Ovary (tissue), 7 donors: ENCODE measurements at regions not wholly inside any gene's neighbourhood (a gene's known extent, or its start where the extent isn't known, plus 50 kb on each side); places are given as distances from the start of the nearest gene placed in this dataset.

Experiments used
- DNase-seq, 5 donors: peaks; one replicate each; pipeline ENCODE4 v3.0.0-alpha.2; 2019 to 2020
- H3K27ac ChIP-seq, 2 donors: fragments of 200-600 bp; one replicate each; pipeline versions ENCODE4 v1.5.1 to v1.8.0; 2019 to 2022
- H3K27me3 ChIP-seq: fragments of 200-600 bp; one replicate; pipeline ENCODE4 v1.8.0; 2022
- H3K36me3 ChIP-seq: fragments of 200-600 bp; sonication (generic); one replicate; pipeline ENCODE4 v1.5.1; 2019
- H3K4me1 ChIP-seq: one replicate; pipeline ENCODE4 v1.8.1; 2013; ENCODE audit warnings: mild to moderate bottlenecking, moderate library complexity; ENCODE audit not compliant: insufficient read depth
- H3K4me3 ChIP-seq: fragments of 200-600 bp; sonication (generic); one replicate; pipeline ENCODE4 v1.5.1; 2017
- H3K9me3 ChIP-seq, 2 donors: fragments of 200-600 bp in 1 of 2; sonication (generic) in 1 of 2; one replicate each; pipeline versions ENCODE4 v1.5.1 to v1.8.1; 2013 to 2019; ENCODE audit warnings: mild to moderate bottlenecking in 1 of 2, moderate library complexity in 1 of 2
- EP300 ChIP-seq: sonication (generic); formaldehyde crosslinking; IDR thresholded peaks from one replicate; pipeline ENCODE4 v1.6.1; 2017; ENCODE audit warnings: antibody characterized with exemption
- POLR2A ChIP-seq: fragments of 450-650 bp; IDR thresholded peaks from one replicate; pipeline ENCODE4 v1.6.1; 2017; ENCODE audit warnings: antibody characterized with exemption, mild to moderate bottlenecking, moderate library complexity
- WGBS, 3 donors: extraction: QIAGEN DNeasy Blood & Tissue Kit in 1 of 3; methylation state at CpG; one replicate each; pipeline versions ENCODE4 v1.1.5 to v1.1.7; 2013 to 2017; 5-methylcytosine and 5-hydroxymethylcytosine counted together
- intact Hi-C, 4 donors: fragments of 100-400 bp; cut with DNase I; formaldehyde crosslinking; loops; one replicate each; pipeline versions ENCODE4 v1.11.0 to v1.15.1; 2022 to 2023
- TF ChIP-seq, protein P1 (sequence below), 3 donors: fragments of 450-650 bp in 2 of 3; fragments of 200-600 bp in 1 of 3; IDR thresholded peaks; one replicate each; pipeline versions ENCODE4 v1.5.1 to v1.8.0; 2016 to 2022; ENCODE audit warnings: antibody characterized with exemption in 3 of 3, mild to moderate bottlenecking in 1 of 3
- donor health status: DM: no; HTN: no; CAD: no; lungs with moderate emphysema.
- donor health status: DM: no; HTN: no; CAD: no.
- donor health status: Bipolar disorder and iron deficiency.
- donor health status: DM: no; HTN: no; CAD: no.
- donor health status: DM: yes; HTN: yes; CAD: no.

DNA sequence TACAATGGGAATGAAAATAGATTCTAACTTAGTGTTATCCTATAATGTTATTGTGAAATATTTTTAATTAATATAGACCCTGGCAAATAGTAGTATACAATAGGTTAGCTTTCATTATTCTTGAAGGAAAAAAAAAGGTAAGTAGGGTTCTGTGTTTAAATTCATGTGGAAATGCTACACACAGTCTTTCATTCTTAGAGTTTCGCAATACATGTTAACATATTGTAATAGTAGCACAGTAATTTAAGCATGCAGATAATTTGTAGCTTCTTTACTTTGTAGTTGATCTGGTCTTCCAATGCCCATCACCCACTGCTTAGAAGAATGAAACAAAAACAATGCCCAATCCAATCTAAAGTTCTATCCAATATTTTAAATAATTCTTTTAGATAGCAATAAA lies 54.8 kb upstream of the MSTN start:
- H3K27ac ChIP-seq = no peak overlapping the region
- TF ChIP-seq EP300 (no peak), POLR2A (no peak)
- TF ChIP-seq, protein P1, sequence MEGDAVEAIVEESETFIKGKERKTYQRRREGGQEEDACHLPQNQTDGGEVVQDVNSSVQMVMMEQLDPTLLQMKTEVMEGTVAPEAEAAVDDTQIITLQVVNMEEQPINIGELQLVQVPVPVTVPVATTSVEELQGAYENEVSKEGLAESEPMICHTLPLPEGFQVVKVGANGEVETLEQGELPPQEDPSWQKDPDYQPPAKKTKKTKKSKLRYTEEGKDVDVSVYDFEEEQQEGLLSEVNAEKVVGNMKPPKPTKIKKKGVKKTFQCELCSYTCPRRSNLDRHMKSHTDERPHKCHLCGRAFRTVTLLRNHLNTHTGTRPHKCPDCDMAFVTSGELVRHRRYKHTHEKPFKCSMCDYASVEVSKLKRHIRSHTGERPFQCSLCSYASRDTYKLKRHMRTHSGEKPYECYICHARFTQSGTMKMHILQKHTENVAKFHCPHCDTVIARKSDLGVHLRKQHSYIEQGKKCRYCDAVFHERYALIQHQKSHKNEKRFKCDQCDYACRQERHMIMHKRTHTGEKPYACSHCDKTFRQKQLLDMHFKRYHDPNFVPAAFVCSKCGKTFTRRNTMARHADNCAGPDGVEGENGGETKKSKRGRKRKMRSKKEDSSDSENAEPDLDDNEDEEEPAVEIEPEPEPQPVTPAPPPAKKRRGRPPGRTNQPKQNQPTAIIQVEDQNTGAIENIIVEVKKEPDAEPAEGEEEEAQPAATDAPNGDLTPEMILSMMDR (IDR thresholded peaks at IDR 0.05) = no peak
- H3K27me3 ChIP-seq = no peaks in the 10 kb centered on the region
- H3K36me3 ChIP-seq = no peaks in the 10 kb centered on the region
- H3K4me1 ChIP-seq = no peaks in the 10 kb centered on the region
- no peaks in the 10 kb centered on the region for H3K9me3 ChIP-seq
- 96 to 100% (median 98%) methylated on average over 1 of the region's 1 CpG for WGBS, 3 donors
- no peak overlapping the region for H3K4me3 ChIP-seq
- no peak for DNase-seq
- intact Hi-C loops = no loop called here

DNA sequence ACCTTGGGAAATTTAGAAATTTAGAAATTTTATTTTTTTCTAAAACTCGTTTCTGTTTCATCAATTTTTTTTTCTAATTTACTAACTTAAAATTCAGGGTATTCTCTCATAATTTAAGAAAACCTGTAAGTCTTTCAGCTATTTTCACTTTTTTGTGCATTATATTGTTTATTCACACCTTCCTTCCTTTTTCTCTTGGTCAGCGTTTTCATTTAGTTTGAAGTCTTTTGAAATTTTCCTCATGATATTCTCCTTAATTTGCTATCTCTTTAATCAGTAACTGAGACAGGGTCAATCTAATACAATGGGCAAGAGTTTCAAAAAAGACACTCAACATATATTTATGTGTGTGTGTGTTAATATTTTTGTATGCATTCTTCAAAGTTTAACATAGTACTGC lies 50.5 kb upstream of the MSTN start:
- intact Hi-C loops = no loop called here
- 93 to 96% (median 96%) methylated on average over 2 of the region's 2 CpGs for WGBS, 3 donors
- no peak overlapping the region for H3K4me3 ChIP-seq
- DNase-seq = no peak
- H3K27me3 ChIP-seq = no peaks in the 10 kb centered on the region
- H3K36me3 ChIP-seq = no peaks in the 10 kb centered on the region
- no peak for TF ChIP-seq POLR2A
- TF ChIP-seq, protein P1 (IDR thresholded peaks at IDR 0.05) = no peak
- no peak for TF ChIP-seq EP300
- H3K27ac ChIP-seq = no peak overlapping the region
- H3K4me1 ChIP-seq = no peaks in the 10 kb centered on the region
- no peaks in the 10 kb centered on the region for H3K9me3 ChIP-seq
